Keratinocyte (primary cell): ENCODE measurements at regions not wholly inside any gene's neighbourhood (a gene's known extent, or its start where the extent isn't known, plus 50 kb on each side); places are given as distances from the start of the nearest gene placed in this dataset.

Experiments
- DNase-seq: peaks from one replicate; pipeline ENCODE4 v3.0.0-alpha.2; 2011; ENCODE audit warnings: low read depth, missing footprints, low spot score
- FAIRE-seq: peaks from 2 replicates; lab custom pipeline; 2011; peaks lifted over from hg19 to GRCh38; lab: Jason Lieb, UNC
- H2AFZ ChIP-seq: 2 replicates; pipeline ENCODE4 v1.6.0; 2012; ENCODE audit warnings: low read length, control low read depth, inconsistent platforms; ENCODE audit not compliant: control insufficient read depth
- H3K27ac ChIP-seq: 2 replicates; pipeline ENCODE4 v1.5.1; 2011; ENCODE audit warnings: low read length; ENCODE audit not compliant: control insufficient read depth, insufficient read depth
- H3K27me3 ChIP-seq: 3 replicates; pipeline ENCODE4 v1.6.0; 2011; ENCODE audit warnings: low read length; ENCODE audit not compliant: control insufficient read depth, insufficient read depth; ENCODE audit errors: extremely low read depth
- H3K36me3 ChIP-seq, 2 experiments: 2 replicates in 1 of 2; 3 replicates in 1 of 2; pipeline ENCODE4 v1.5.1; 2011; ENCODE audit warnings: low read length in 2 of 2, mild to moderate bottlenecking in 1 of 2; ENCODE audit not compliant: control insufficient read depth in 2 of 2, insufficient read depth in 2 of 2; ENCODE audit errors: extremely low read depth in 1 of 2
- H3K4me1 ChIP-seq: 3 replicates; pipeline ENCODE4 v1.5.1; 2011; ENCODE audit warnings: low read length; ENCODE audit not compliant: control insufficient read depth, insufficient read depth; ENCODE audit errors: extremely low read depth
- H3K4me2 ChIP-seq: 3 replicates; pipeline ENCODE4 v1.6.0; 2011; ENCODE audit warnings: low read depth, low read length; ENCODE audit not compliant: control insufficient read depth, insufficient read depth; ENCODE audit errors: extremely low read depth
- H3K4me3 ChIP-seq, 3 experiments: fragments of 200-600 bp in 1 of 3; sonication (generic) in 1 of 3; 2 replicates in 2 of 3; 3 replicates in 1 of 3; pipeline ENCODE4 v1.5.1; 2011 to 2016; ENCODE audit warnings: low read length in 3 of 3, mild to moderate bottlenecking in 3 of 3, control low read depth in 2 of 3, inconsistent platforms in 1 of 3, low read depth in 1 of 3, mixed read lengths in 1 of 3, mixed run types in 1 of 3, moderate library complexity in 1 of 3; ENCODE audit not compliant: control insufficient read depth in 2 of 3, insufficient read depth in 2 of 3; ENCODE audit errors: extremely low read depth in 1 of 3
- H3K79me2 ChIP-seq: 2 replicates; pipeline ENCODE4 v1.6.0; 2012; ENCODE audit warnings: low read length; ENCODE audit not compliant: control insufficient read depth, insufficient read depth
- H3K9ac ChIP-seq: 3 replicates; pipeline ENCODE4 v1.6.0; 2011; ENCODE audit warnings: low read length; ENCODE audit not compliant: control insufficient read depth, insufficient read depth; ENCODE audit errors: extremely low read depth
- H3K9me1 ChIP-seq: 3 replicates; pipeline ENCODE4 v1.6.0; 2011; ENCODE audit warnings: low read length; ENCODE audit not compliant: control insufficient read depth, insufficient read depth; ENCODE audit errors: extremely low read depth
- H3K9me3 ChIP-seq: 2 replicates; pipeline ENCODE4 v1.5.1; 2012; ENCODE audit warnings: low read depth, low read length; ENCODE audit not compliant: control insufficient read depth
- H4K20me1 ChIP-seq: 3 replicates; pipeline ENCODE4 v1.6.0; 2011; ENCODE audit warnings: low read length; ENCODE audit not compliant: control insufficient read depth, insufficient read depth; ENCODE audit errors: extremely low read depth
- CTCF ChIP-seq, 3 experiments: IDR thresholded peaks in 1 of 3; conservative IDR thresholded peaks in 1 of 3; optimal IDR thresholded peaks in 1 of 3; 2 replicates in 2 of 3; 3 replicates in 1 of 3; pipeline versions ENCODE3 to v1.5.1; 2011; ENCODE audit warnings: low read length in 3 of 3, mild to moderate bottlenecking in 3 of 3, moderate library complexity in 2 of 3, control low read depth in 1 of 3, inconsistent platforms in 1 of 3; ENCODE audit not compliant: insufficient read depth in 2 of 3; ENCODE audit errors: extremely low read depth in 1 of 3
- EZH2 ChIP-seq: IDR thresholded peaks from one replicate; pipeline ENCODE4 v1.6.1; 2012; ENCODE audit warnings: inconsistent platforms, mild to moderate bottlenecking, low read length, moderate library complexity
- dilution Hi-C: fragments of 300-500 bp; cut with MboI; formaldehyde crosslinking; loops from one replicate; pipeline ENCODE4 v1.7.0; 2020; ENCODE audit warnings: low sequenced_read_pairs; ENCODE audit not compliant: extremely low pct_ligation_motif_present

- Histone ChIP-seq H3K27me3 (no peaks in the 10 kb centered on the region), H3K36me3 (no peaks in the 10 kb centered on the region), H3K9me1 (no peaks in the 10 kb centered on the region), H2AFZ (no peak overlapping the region), H3K27ac (no peak overlapping the region), H3K9ac (no peak overlapping the region), H3K79me2 (no peaks in the 10 kb centered on the region), H3K9me3 (no peaks in the 10 kb centered on the region), H3K4me1 (no peaks in the 10 kb centered on the region), H3K4me3 (no peak overlapping the region), H4K20me1 (no peaks in the 10 kb centered on the region), H3K4me2 (no peak overlapping the region)
- dilution Hi-C loops: no loop called here
- DNase-seq: no peak
- TF ChIP-seq EZH2: no peak
- FAIRE-seq: no peak
Observed at GRCh38 chr12:17383321-17383720, 706.7 kb downstream of the RERGL start.

- H3K9me3 ChIP-seq: no peaks in the 10 kb centered on the region
- no peak for TF ChIP-seq CTCF (optimal IDR thresholded peaks at IDR 0.05 in 1 of 3, IDR thresholded peaks at IDR 0.05 in 1 of 3, conservative IDR thresholded peaks at IDR 0.05 in 1 of 3; ENCODE audit: extremely low read depth in 1 of 3, insufficient read depth in 2 of 3, low read length in 3 of 3)
- TF ChIP-seq EZH2: no peak
- dilution Hi-C loops: no loop called here
- no peak overlapping the region for H3K27ac ChIP-seq
- no peak overlapping the region for H3K4me3 ChIP-seq
- no peaks in the 10 kb centered on the region for H4K20me1 ChIP-seq
- no peak overlapping the region for H3K4me2 ChIP-seq
- no peaks in the 10 kb centered on the region for H3K36me3 ChIP-seq
- H3K9me1 ChIP-seq: no peaks in the 10 kb centered on the region
- H3K9ac ChIP-seq: no peak overlapping the region
- H3K4me1 ChIP-seq: no peaks in the 10 kb centered on the region
- no peaks in the 10 kb centered on the region for H3K79me2 ChIP-seq
- DNase-seq: no peak
- H2AFZ ChIP-seq: no peak overlapping the region
- H3K27me3 ChIP-seq: no peaks in the 10 kb centered on the region
- no peak for FAIRE-seq
Observed at GRCh38 chr12:17381211-17381610, 708.8 kb downstream of the RERGL start.

- no peak for FAIRE-seq
- Histone ChIP-seq H3K79me2 (no peaks in the 10 kb centered on the region), H3K4me1 (no peaks in the 10 kb centered on the region), H3K4me3 (no peak overlapping the region), H3K36me3 (no peaks in the 10 kb centered on the region), H3K9ac (no peak overlapping the region), H4K20me1 (no peaks in the 10 kb centered on the region), H3K9me3 (no peaks in the 10 kb centered on the region), H3K27me3 (no peaks in the 10 kb centered on the region), H3K27ac (no peak overlapping the region), H3K4me2 (no peak overlapping the region), H2AFZ (no peak overlapping the region), H3K9me1 (no peaks in the 10 kb centered on the region)
- dilution Hi-C loops: no loop called here
- no peak for TF ChIP-seq CTCF (optimal IDR thresholded peaks at IDR 0.05 in 1 of 3, IDR thresholded peaks at IDR 0.05 in 1 of 3, conservative IDR thresholded peaks at IDR 0.05 in 1 of 3; ENCODE audit: extremely low read depth in 1 of 3, insufficient read depth in 2 of 3, low read length in 3 of 3)
- TF ChIP-seq EZH2: no peak
- no peak for DNase-seq
Observed at GRCh38 chr12:17372508-17372907, 717.5 kb downstream of the RERGL start.
